SK-MEL-5 (cell line): ENCODE measurements at regions not wholly inside any gene's neighbourhood (a gene's known extent, or its start where the extent isn't known, plus 50 kb on each side); places are given as distances from the start of the nearest gene placed in this dataset.

ENCODE experiments used
- DNase-seq: peaks from one replicate; pipeline ENCODE4 v3.0.0-alpha.2; 2016; ENCODE audit warnings: low read depth, low spot score
- in situ Hi-C: cut with HindIII; loops from 2 replicates; pipeline ENCODE4 v1.10.0; 2016; ENCODE audit warnings: low sequenced_read_pairs, high pct_unique_total_duplicates, low pct_unique_long_range_greater_than_20kb

DNA sequence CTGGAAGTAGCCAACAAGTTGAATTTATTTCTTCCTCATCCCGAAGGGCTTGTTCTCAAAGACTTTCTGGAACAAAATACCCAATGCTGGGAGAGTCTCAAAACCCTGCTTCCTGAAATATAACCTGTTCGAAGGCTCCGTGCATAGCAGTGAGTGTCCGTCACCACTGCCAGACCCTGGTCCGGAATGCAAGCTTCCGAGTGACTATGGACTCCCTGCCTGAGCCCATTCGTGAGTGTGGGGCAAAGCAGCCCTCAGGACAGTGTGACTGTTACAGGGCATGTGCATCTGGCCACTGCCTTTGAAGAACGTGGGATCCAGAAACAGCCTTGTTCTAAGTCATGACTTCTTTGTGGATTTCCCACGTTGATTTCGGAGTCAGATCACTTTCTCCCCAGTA lies 214.5 kb upstream of the IGF1R start:
- in situ Hi-C loops = no loop called here
- DNase-seq = no peak

GRCh38 chr15:98437752-98438151 lies 210.6 kb upstream of the IGF1R start:
- no peak for DNase-seq
- in situ Hi-C loops = no loop called here

DNA sequence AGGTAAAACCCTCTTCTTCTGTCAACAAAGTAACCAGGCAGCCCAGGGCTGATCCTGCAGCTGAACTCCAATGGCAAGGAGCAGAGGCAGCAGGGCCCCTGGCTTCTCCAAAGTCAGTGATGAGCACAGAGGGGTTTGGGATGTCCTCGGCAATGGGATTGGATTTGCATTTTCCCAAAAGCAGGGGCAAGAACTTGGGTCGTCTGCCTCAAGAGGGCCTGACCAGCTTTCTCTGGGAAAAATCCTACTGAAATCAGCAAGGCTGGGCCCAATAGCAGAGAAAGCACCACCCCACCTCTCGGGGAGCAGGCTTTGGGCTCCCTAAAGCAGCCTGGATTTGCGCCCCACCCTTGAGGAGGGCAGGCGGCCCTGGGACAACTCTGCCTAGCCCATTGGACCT lies 210.0 kb upstream of the IGF1R start:
- in situ Hi-C loops = no loop called here
- no peak for DNase-seq

- DNase-seq = no peak
- in situ Hi-C loops = no loop called here
These were observed 209.4 kb upstream of the IGF1R start for GRCh38 chr15:98438907-98439306.

DNA sequence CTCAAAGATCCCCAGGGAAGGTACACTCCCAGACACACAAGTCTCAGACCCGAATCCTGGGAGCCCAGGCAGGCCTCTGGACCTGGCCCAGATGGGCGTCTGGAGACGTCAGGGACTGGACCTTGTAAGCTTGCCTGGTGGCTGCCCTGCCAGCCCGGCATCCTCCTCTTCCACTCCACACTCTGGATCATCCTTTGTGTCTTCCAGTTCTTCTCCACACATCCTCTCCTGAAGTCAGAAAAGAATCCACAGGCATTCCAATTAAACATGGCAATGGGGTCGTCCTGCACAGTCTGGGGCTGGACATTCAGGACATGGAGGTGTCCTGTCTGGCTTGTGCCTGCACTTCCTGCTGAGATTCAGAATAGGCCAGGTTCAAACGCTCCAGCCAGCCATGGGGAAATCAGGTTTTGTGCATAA lies 208.8 kb upstream of the IGF1R start:
- no peak for DNase-seq
- in situ Hi-C loops = no loop called here

DNA sequence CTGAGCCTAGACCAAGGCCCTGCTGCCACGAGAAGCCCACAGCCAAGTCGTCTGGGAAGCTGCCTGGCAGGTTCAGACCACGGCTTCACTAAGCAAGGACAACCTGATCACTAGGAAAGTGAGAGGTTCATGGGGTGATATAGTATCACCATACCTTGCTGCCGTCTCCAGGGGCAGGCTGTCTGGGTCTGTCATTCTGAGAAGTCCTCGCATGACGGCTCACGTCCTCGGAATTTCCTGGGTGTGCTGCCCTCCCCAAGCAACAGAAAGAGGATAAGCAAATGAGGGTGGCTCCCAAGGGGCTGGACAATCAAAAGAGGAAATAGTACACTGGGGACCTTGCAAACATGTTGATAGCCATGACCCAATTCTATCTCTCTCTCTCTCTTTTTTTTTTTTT lies 207.4 kb upstream of the IGF1R start:
- DNase-seq = no peak
- in situ Hi-C loops = no loop called here

GRCh38 chr15:98441599-98441998 lies 206.7 kb upstream of the IGF1R start:
- DNase-seq = no peak
- in situ Hi-C loops = no loop called here

- peak; percentile 92 for DNase-seq
- in situ Hi-C loops = no loop called here
These were observed 205.9 kb upstream of the IGF1R start for GRCh38 chr15:98442379-98442833.

- in situ Hi-C loops = no loop called here
- DNase-seq = no peak
These were observed 205.4 kb upstream of the IGF1R start for GRCh38 chr15:98442901-98443300.

- in situ Hi-C loops = no loop called here
- DNase-seq = no peak
These were observed 204.8 kb upstream of the IGF1R start for GRCh38 chr15:98443526-98443925.

GRCh38 chr15:98444138-98444537 lies 204.2 kb upstream of the IGF1R start:
- DNase-seq = no peak
- in situ Hi-C loops = no loop called here

DNA sequence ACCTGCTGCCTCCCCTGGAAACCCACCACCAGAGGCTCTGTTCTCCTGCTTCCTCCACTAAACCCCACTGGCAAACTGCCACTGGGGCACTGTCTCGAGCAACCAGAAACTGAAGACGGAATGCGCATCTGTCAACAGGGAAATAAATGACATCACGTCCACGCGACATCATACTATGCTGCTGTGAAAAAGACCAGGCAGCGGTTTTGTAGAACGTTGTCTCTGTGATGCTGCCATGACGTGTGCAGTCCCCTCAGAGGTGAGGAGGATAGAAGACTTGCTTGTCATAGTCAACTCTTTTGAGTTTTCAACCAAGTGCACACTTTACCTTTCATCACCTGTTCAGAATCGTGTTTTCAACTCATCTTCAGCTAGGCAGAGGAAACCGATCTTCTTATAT lies 203.0 kb upstream of the IGF1R start:
- in situ Hi-C loops = no loop called here

GRCh38 chr15:98446083-98446482 lies 202.3 kb upstream of the IGF1R start:
- in situ Hi-C loops = no loop called here
- DNase-seq = no peak

More for the DNA sequence above, 203.0 kb upstream of the IGF1R start:
- no peak for DNase-seq

- no peak for DNase-seq
- in situ Hi-C loops = no loop called here
These were observed 201.3 kb upstream of the IGF1R start for GRCh38 chr15:98447069-98447468.

- in situ Hi-C loops = no loop called here
- no peak for DNase-seq
These were observed 197.1 kb upstream of the IGF1R start for GRCh38 chr15:98451236-98451635.

- in situ Hi-C loops = no loop called here
- DNase-seq = no peak
These were observed 196.1 kb upstream of the IGF1R start for GRCh38 chr15:98452238-98452637.

DNA sequence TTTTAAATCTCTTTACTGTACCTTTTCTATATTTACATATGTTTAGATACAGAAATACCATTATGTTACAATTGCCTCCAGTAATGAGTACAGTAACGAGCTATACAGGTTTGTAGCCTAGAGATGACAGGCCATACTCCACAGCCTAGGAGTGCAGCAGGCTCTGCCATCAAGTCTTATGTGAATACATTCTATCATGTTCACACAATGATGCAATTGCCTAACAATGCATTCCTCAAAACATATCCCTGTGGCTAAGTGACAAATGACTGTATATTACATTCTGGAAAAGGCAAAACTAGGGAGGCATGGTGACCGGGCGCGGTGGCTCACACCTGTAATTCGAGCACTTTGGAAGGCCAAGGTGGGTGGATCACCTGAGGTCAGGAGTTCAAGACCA lies 192.4 kb upstream of the IGF1R start:
- no peak for DNase-seq
- in situ Hi-C loops = no loop called here

GRCh38 chr15:98476559-98476958 lies 171.8 kb upstream of the IGF1R start:
- in situ Hi-C loops = no loop called here
- DNase-seq = no peak

DNA sequence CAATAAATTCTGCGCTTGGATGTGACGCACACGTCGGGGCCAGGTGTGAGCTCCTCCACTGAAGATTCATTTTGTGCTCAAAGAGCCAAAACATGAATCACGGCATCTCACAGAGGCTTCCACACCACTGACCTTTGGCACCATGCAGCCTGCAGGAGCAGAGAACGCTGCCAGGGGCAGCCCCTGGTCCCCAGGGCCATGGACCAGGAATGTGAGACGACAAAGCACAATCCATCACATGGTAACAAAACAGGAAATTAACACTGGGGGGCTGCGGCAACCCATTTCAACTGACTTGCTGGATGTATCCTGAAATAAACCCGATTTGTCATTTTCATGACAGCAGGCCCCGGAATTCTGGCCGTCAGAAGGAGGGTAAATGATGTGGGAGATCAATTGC lies 167.5 kb upstream of the IGF1R start:
- no peak for DNase-seq
- in situ Hi-C loops = no loop called here

GRCh38 chr15:98483575-98484130 lies 164.7 kb upstream of the IGF1R start:
- in situ Hi-C loops = no loop called here
- no peak for DNase-seq
